ENCODE measurements at regions not wholly inside any gene's neighbourhood (a gene's known extent, or its start where the extent isn't known, plus 50 kb on each side); places are given as distances from the start of the nearest gene placed in this dataset.

- DNase-seq = no peak
- Histone ChIP-seq H3K36me3 (no peaks in the 10 kb centered on the region), H3K4me3 (no peak overlapping the region), H3K9ac (ENCODE audit: low read depth in 2 of 2, low read length in 2 of 2) (no peak overlapping the region), H3K27me3 (no peaks in the 10 kb centered on the region), H3K27ac (no peak overlapping the region), H3K4me1 (no peaks in the 10 kb centered on the region), H3K9me3 (no peaks in the 10 kb centered on the region)
- TF ChIP-seq CTCF (IDR thresholded peaks at IDR 0.05) = no peak
- intact Hi-C loops (cut with DNase I) = no loop called here
These were observed 473.9 kb upstream of the FZD8 start for GRCh38 chr10:36116040-36116439.

- Histone ChIP-seq H3K36me3 (no peaks in the 10 kb centered on the region), H3K27ac (no peak overlapping the region), H3K4me1 (no peaks in the 10 kb centered on the region), H3K9ac (ENCODE audit: low read depth in 2 of 2, low read length in 2 of 2) (no peak overlapping the region), H3K4me3 (no peak overlapping the region), H3K9me3 (no peaks in the 10 kb centered on the region), H3K27me3 (no peaks in the 10 kb centered on the region)
- no peak for DNase-seq
- intact Hi-C loops (cut with DNase I) = no loop called here
- no peak for TF ChIP-seq CTCF (IDR thresholded peaks at IDR 0.05)
These were observed 473.3 kb upstream of the FZD8 start for GRCh38 chr10:36115364-36115763.

GRCh38 chr10:36114913-36115312 lies 472.8 kb upstream of the FZD8 start:
- no peak for TF ChIP-seq CTCF (IDR thresholded peaks at IDR 0.05)
- Histone ChIP-seq H3K27me3 (no peaks in the 10 kb centered on the region), H3K4me3 (no peak overlapping the region), H3K27ac (no peak overlapping the region), H3K9ac (ENCODE audit: low read depth in 2 of 2, low read length in 2 of 2) (no peak overlapping the region), H3K4me1 (no peaks in the 10 kb centered on the region), H3K36me3 (no peaks in the 10 kb centered on the region), H3K9me3 (no peaks in the 10 kb centered on the region)
- DNase-seq = no peak
- intact Hi-C loops (cut with DNase I) = no loop called here

GRCh38 chr10:36114141-36114540 lies 472.0 kb upstream of the FZD8 start:
- H3K9me3 ChIP-seq = no peaks in the 10 kb centered on the region
- no peak for DNase-seq
- no peak overlapping the region for H3K4me3 ChIP-seq
- no peak overlapping the region for H3K27ac ChIP-seq
- H3K9ac ChIP-seq (ENCODE audit: low read depth in 2 of 2, low read length in 2 of 2) = no peak overlapping the region
- TF ChIP-seq CTCF (IDR thresholded peaks at IDR 0.05) = no peak
- H3K27me3 ChIP-seq = no peaks in the 10 kb centered on the region
- intact Hi-C loops (cut with DNase I) = no loop called here
- H3K4me1 ChIP-seq = no peaks in the 10 kb centered on the region
- no peaks in the 10 kb centered on the region for H3K36me3 ChIP-seq

- H3K4me1 ChIP-seq = no peaks in the 10 kb centered on the region
- no peak overlapping the region for H3K27ac ChIP-seq
- no peak overlapping the region for H3K9ac ChIP-seq (ENCODE audit: low read depth in 2 of 2, low read length in 2 of 2)
- intact Hi-C loops (cut with DNase I) = no loop called here
- H3K9me3 ChIP-seq = no peaks in the 10 kb centered on the region
- H3K27me3 ChIP-seq = no peaks in the 10 kb centered on the region
- H3K36me3 ChIP-seq = no peaks in the 10 kb centered on the region
- no peak for DNase-seq
- no peak for TF ChIP-seq CTCF (IDR thresholded peaks at IDR 0.05)
- H3K4me3 ChIP-seq = no peak overlapping the region
These were observed 469.6 kb upstream of the FZD8 start for GRCh38 chr10:36111676-36112075.

- Histone ChIP-seq H3K27ac (no peak overlapping the region), H3K9ac (ENCODE audit: low read depth in 2 of 2, low read length in 2 of 2) (no peak overlapping the region), H3K27me3 (no peaks in the 10 kb centered on the region), H3K4me3 (no peak overlapping the region), H3K4me1 (no peaks in the 10 kb centered on the region), H3K36me3 (no peaks in the 10 kb centered on the region), H3K9me3 (no peaks in the 10 kb centered on the region)
- no peak for DNase-seq
- intact Hi-C loops (cut with DNase I) = no loop called here
- no peak for TF ChIP-seq CTCF (IDR thresholded peaks at IDR 0.05)
These were observed 468.0 kb upstream of the FZD8 start for GRCh38 chr10:36110097-36110496.
